HEK293 (cell line): ENCODE measurements at regions not wholly inside any gene's neighbourhood (a gene's known extent, or its start where the extent isn't known, plus 50 kb on each side); places are given as distances from the start of the nearest gene placed in this dataset.

ENCODE experiments used
- CTCF ChIA-PET: fragments of 350-600 bp; formaldehyde crosslinking; extraction: SDS; loops from one replicate; lab custom pipeline; 2021; ENCODE audit warnings: antibody characterized with exemption; lab: Yijun Ruan, JAX
- POLR2A ChIA-PET: fragments of 300-600 bp; formaldehyde crosslinking; extraction: SDS; loops from one replicate; lab custom pipeline; 2020; ENCODE audit warnings: antibody characterized with exemption, inconsistent platforms; lab: Yijun Ruan, JAX
- H3K27ac ChIP-seq: fragments of 200-500 bp; sonication (Bioruptor generic); 2 replicates; pipeline ENCODE4 v1.5.1; 2014; ENCODE audit warnings: low read depth, low read length, control low read depth, inconsistent platforms; ENCODE audit errors: extremely low read depth
- H3K36me3 ChIP-seq, 2 experiments: fragments of 200-500 bp in 1 of 2; sonication (Bioruptor generic) in 1 of 2; 1 replicate in 1 of 2; 2 replicates in 1 of 2; pipeline ENCODE4 v1.5.1; 2014 to 2017; ENCODE audit warnings: inconsistent platforms in 2 of 2, low read length in 2 of 2; ENCODE audit not compliant: control insufficient read depth in 2 of 2, insufficient read depth in 1 of 2
- H3K4me1 ChIP-seq: fragments of 200-500 bp; sonication (Bioruptor generic); 2 replicates; pipeline ENCODE4 v1.5.1; 2014; ENCODE audit warnings: mild to moderate bottlenecking, low read length, inconsistent platforms; ENCODE audit not compliant: control insufficient read depth, insufficient read depth
- H3K4me3 ChIP-seq: 2 replicates; pipeline ENCODE4 v1.5.1; 2011; ENCODE audit warnings: low read depth, mild to moderate bottlenecking, control low read depth, low read length, moderate library complexity
- H3K9me3 ChIP-seq: fragments of 200-500 bp; sonication (Bioruptor generic); 2 replicates; pipeline ENCODE4 v1.5.1; 2014; ENCODE audit warnings: low read depth, low read length, inconsistent platforms; ENCODE audit not compliant: control insufficient read depth, insufficient read depth
- MEIS1 ChIP-seq: sonication (generic); formaldehyde crosslinking; IDR thresholded peaks from 2 replicates; pipeline ENCODE4 v1.8.1; 2022; ENCODE audit warnings: missing genetic modification reagents, mild to moderate bottlenecking, borderline replicate concordance
- OSR2 ChIP-seq: fragments of 450-650 bp; formaldehyde crosslinking; IDR thresholded peaks from 2 replicates; pipeline ENCODE4 v1.5.1; 2016; ENCODE audit warnings: missing biosample characterization, missing genetic modification characterization
- OVOL3 ChIP-seq: fragments of 450-650 bp; formaldehyde crosslinking; IDR thresholded peaks from 2 replicates; pipeline ENCODE4 v1.5.1; 2016; ENCODE audit warnings: missing biosample characterization, missing genetic modification characterization
- YY1 ChIP-seq: fragments of 450-650 bp; formaldehyde crosslinking; IDR thresholded peaks from 2 replicates; pipeline ENCODE4 v1.5.1; 2018; ENCODE audit warnings: missing biosample characterization, missing genetic modification characterization
- ZBTB26 ChIP-seq: fragments of 450-650 bp; formaldehyde crosslinking; optimal IDR thresholded peaks from 2 replicates; pipeline ENCODE3; 2016; ENCODE audit warnings: missing biosample characterization, mild to moderate bottlenecking, missing genetic modification characterization
- ZBTB44 ChIP-seq: fragments of 450-650 bp; IDR thresholded peaks from 2 replicates; pipeline ENCODE4 v1.5.1; 2018; ENCODE audit warnings: missing biosample characterization, mild to moderate bottlenecking, missing genetic modification characterization
- ZBTB6 ChIP-seq: fragments of 450-650 bp; formaldehyde crosslinking; IDR thresholded peaks from 2 replicates; pipeline ENCODE4 v1.5.1; 2017; ENCODE audit warnings: missing biosample characterization, missing genetic modification characterization
- ZBTB8A ChIP-seq: fragments of 450-650 bp; formaldehyde crosslinking; IDR thresholded peaks from 2 replicates; pipeline ENCODE4 v1.5.1; 2016; ENCODE audit warnings: missing biosample characterization, missing genetic modification characterization
- ZNF2 ChIP-seq: fragments of 450-650 bp; formaldehyde crosslinking; IDR thresholded peaks from 2 replicates; pipeline ENCODE4 v1.5.1; 2016; ENCODE audit warnings: missing biosample characterization, missing genetic modification characterization
- ZNF24 ChIP-seq: fragments of 450-650 bp; formaldehyde crosslinking; IDR thresholded peaks from 2 replicates; pipeline ENCODE4 v1.5.1; 2016; ENCODE audit warnings: missing biosample characterization, missing genetic modification characterization
- ZNF449 ChIP-seq: fragments of 450-650 bp; formaldehyde crosslinking; IDR thresholded peaks from 2 replicates; pipeline ENCODE4 v1.5.1; 2017; ENCODE audit warnings: missing biosample characterization, mild to moderate bottlenecking, missing genetic modification characterization, moderate library complexity
- ZNF473 ChIP-seq: fragments of 450-650 bp; formaldehyde crosslinking; IDR thresholded peaks from 2 replicates; pipeline ENCODE4 v1.5.1; 2017; ENCODE audit warnings: missing biosample characterization, missing genetic modification characterization
- ZNF521 ChIP-seq: fragments of 450-650 bp; formaldehyde crosslinking; IDR thresholded peaks from 2 replicates; pipeline ENCODE4 v1.5.1; 2017; ENCODE audit warnings: missing biosample characterization, mild to moderate bottlenecking, missing genetic modification characterization
- ZNF549 ChIP-seq: fragments of 450-650 bp; IDR thresholded peaks from 2 replicates; pipeline ENCODE4 v1.5.1; 2018; ENCODE audit warnings: missing biosample characterization, missing genetic modification characterization, mild to moderate bottlenecking, inconsistent platforms, moderate library complexity
- ZNF558 ChIP-seq: fragments of 450-650 bp; formaldehyde crosslinking; IDR thresholded peaks from 2 replicates; pipeline ENCODE4 v1.5.1; 2016; ENCODE audit warnings: missing biosample characterization, missing genetic modification characterization
- ZNF600 ChIP-seq: fragments of 450-650 bp; formaldehyde crosslinking; IDR thresholded peaks from 2 replicates; pipeline ENCODE4 v1.5.1; 2016; ENCODE audit warnings: missing biosample characterization, missing genetic modification characterization
- ZNF664 ChIP-seq: fragments of 450-650 bp; formaldehyde crosslinking; IDR thresholded peaks from 2 replicates; pipeline ENCODE4 v1.5.1; 2016; ENCODE audit warnings: missing biosample characterization, missing genetic modification characterization
- ZNF677 ChIP-seq: fragments of 450-650 bp; IDR thresholded peaks from 2 replicates; pipeline ENCODE4 v1.5.0; 2018; ENCODE audit warnings: missing biosample characterization, mild to moderate bottlenecking, missing genetic modification characterization, moderate library complexity
- ZNF791 ChIP-seq: fragments of 450-650 bp; formaldehyde crosslinking; IDR thresholded peaks from 2 replicates; pipeline ENCODE4 v1.5.1; 2016; ENCODE audit warnings: missing biosample characterization, missing genetic modification characterization

- Histone ChIP-seq H3K4me1 (no peaks in the 10 kb centered on the region), H3K9me3 (no peaks in the 10 kb centered on the region), H3K36me3 (no peaks in the 10 kb centered on the region), H3K27ac (no peak overlapping the region), H3K4me3 (no peak overlapping the region)
- CTCF ChIA-PET = interaction anchor here (0.6 to 0.7 kb wide), 2 partner anchors 38 to 455 kb away, joined by 3 read pairs; no protein-coding TSS in a partner anchor
- POLR2A ChIA-PET = no interaction called here
- TF ChIP-seq OSR2 (tag by site-specific recombination) = no peak
- no peak for TF ChIP-seq ZNF677 (tag by site-specific recombination)
- TF ChIP-seq ZNF473 = no peak
- TF ChIP-seq ZBTB6 = no peak
- no peak for TF ChIP-seq ZBTB26 (tag by site-specific recombination)
These were observed 83.8 kb downstream of the CCER1 start for GRCh38 chr12:90870971-90871725.

GRCh38 chr12:90868626-90869025 is 86.3 kb downstream of the CCER1 start:
- no peak overlapping the region for H3K27ac ChIP-seq
- POLR2A ChIA-PET = no interaction called here
- CTCF ChIA-PET = interaction anchor here (0.8 kb wide), 1 partner anchor 15 kb away, joined by 3 read pairs; no protein-coding TSS in a partner anchor

More at GRCh38 chr12:90868626-90869025, 86.3 kb downstream of the CCER1 start:
- TF ChIP-seq ZNF558 (tag by site-specific recombination) (no peak), ZNF2 (tag by site-specific recombination) (no peak), ZBTB8A (tag by site-specific recombination) (no peak), OVOL3 (tag by site-specific recombination) (no peak), MEIS1 (CRISPR knock-in tag) (no peak), YY1 (tag by site-specific recombination) (no peak), ZBTB44 (tag by site-specific recombination) (no peak), ZNF549 (tag by site-specific recombination) (no peak), ZNF449 (tag by site-specific recombination) (no peak), ZNF600 (no peak), ZNF521 (tag by site-specific recombination) (no peak), ZNF664 (tag by site-specific recombination) (no peak), ZNF24 (tag by site-specific recombination) (no peak), ZBTB26 (tag by site-specific recombination) (no peak), ZNF791 (tag by site-specific recombination) (no peak)
- TF ChIP-seq, all 188 proteins: peak for 0
- H3K36me3 ChIP-seq = no peaks in the 10 kb centered on the region
- H3K4me1 ChIP-seq = no peaks in the 10 kb centered on the region
- no peaks in the 10 kb centered on the region for H3K9me3 ChIP-seq
- H3K4me3 ChIP-seq = no peak overlapping the region
